Osteocyte (in vitro differentiated cells): ENCODE measurements at regions not wholly inside any gene's neighbourhood (a gene's known extent, or its start where the extent isn't known, plus 50 kb on each side); places are given as distances from the start of the nearest gene placed in this dataset.

ENCODE experiments used
- DNase-seq: peaks from one replicate; pipeline ENCODE4 v3.0.0; 2021; ENCODE audit warnings: mixed read lengths; ENCODE audit not compliant: unreplicated experiment; ENCODE audit errors: extremely low spot score
- H3K27ac Mint-ChIP-seq: one replicate; pipeline ENCODE4 v1.8.0; 2021; ENCODE audit warnings: mild to moderate bottlenecking, mixed read lengths; ENCODE audit not compliant: unreplicated experiment
- H3K27me3 Mint-ChIP-seq: one replicate; pipeline ENCODE4 v1.8.0; 2021; ENCODE audit warnings: mixed read lengths; ENCODE audit not compliant: unreplicated experiment
- H3K36me3 Mint-ChIP-seq: one replicate; pipeline ENCODE4 v1.8.0; 2021; ENCODE audit warnings: mixed read lengths; ENCODE audit not compliant: unreplicated experiment
- H3K4me1 Mint-ChIP-seq: one replicate; pipeline ENCODE4 v1.8.0; 2021; ENCODE audit warnings: mixed read lengths; ENCODE audit not compliant: unreplicated experiment
- H3K4me3 Mint-ChIP-seq: one replicate; pipeline ENCODE4 v1.8.0; 2021; ENCODE audit warnings: mild to moderate bottlenecking, moderate library complexity, mixed read lengths; ENCODE audit not compliant: unreplicated experiment
- H3K9me3 Mint-ChIP-seq: one replicate; pipeline ENCODE4 v1.8.0; 2021; ENCODE audit warnings: mixed read lengths; ENCODE audit not compliant: unreplicated experiment
- CTCF ChIP-seq: fragments of 200-600 bp; sonication (generic); IDR thresholded peaks from 2 replicates; pipeline ENCODE4 v1.5.0; 2021; ENCODE audit warnings: antibody characterized with exemption, mild to moderate bottlenecking, moderate library complexity

GRCh38 chr6:67045076-67045475 is 1338.0 kb upstream of the EYS start:
- H3K36me3 Mint-ChIP-seq, result no peaks in the 10 kb centered on the region
- no peak for TF ChIP-seq CTCF
- DNase-seq, result no peak
- H3K4me3 Mint-ChIP-seq, result no peak overlapping the region
- H3K4me1 Mint-ChIP-seq, result no peaks in the 10 kb centered on the region
- H3K9me3 Mint-ChIP-seq, result no peaks in the 10 kb centered on the region
- H3K27ac Mint-ChIP-seq, result no peak overlapping the region
- peaks cover 18% of the 10 kb centered on the region for H3K27me3 Mint-ChIP-seq

- no peak for TF ChIP-seq CTCF
- H3K36me3 Mint-ChIP-seq, result peaks cover 2% of the 10 kb centered on the region
- H3K4me1 Mint-ChIP-seq, result no peaks in the 10 kb centered on the region
- H3K27me3 Mint-ChIP-seq, result peaks cover 16% of the 10 kb centered on the region
- peaks cover 13% of the 10 kb centered on the region for H3K9me3 Mint-ChIP-seq
- no peak overlapping the region for H3K27ac Mint-ChIP-seq
- no peak for DNase-seq
- no peak overlapping the region for H3K4me3 Mint-ChIP-seq
Observed at GRCh38 chr6:67031451-67031850, 1324.4 kb upstream of the EYS start.

GRCh38 chr6:67030861-67031260 is 1323.8 kb upstream of the EYS start:
- peaks cover under 1% of the 10 kb centered on the region for H3K4me1 Mint-ChIP-seq
- peaks cover 15% of the 10 kb centered on the region for H3K27me3 Mint-ChIP-seq
- DNase-seq, result no peak
- no peak overlapping the region for H3K27ac Mint-ChIP-seq
- no peak overlapping the region for H3K4me3 Mint-ChIP-seq
- TF ChIP-seq CTCF, result no peak
- H3K36me3 Mint-ChIP-seq, result peaks cover 2% of the 10 kb centered on the region
- H3K9me3 Mint-ChIP-seq, result peaks cover 13% of the 10 kb centered on the region

- Mint-ChIP-seq H3K27ac (no peak overlapping the region), H3K36me3 (no peaks in the 10 kb centered on the region), H3K4me1 (no peaks in the 10 kb centered on the region), H3K4me3 (no peak overlapping the region), H3K9me3 (no peaks in the 10 kb centered on the region), H3K27me3 (peaks cover 14% of the 10 kb centered on the region)
- no peak for DNase-seq
- no peak for TF ChIP-seq CTCF
Observed at GRCh38 chr6:67016921-67017460, 1310.0 kb upstream of the EYS start.

- no peaks in the 10 kb centered on the region for H3K36me3 Mint-ChIP-seq
- H3K4me3 Mint-ChIP-seq, result no peak overlapping the region
- no peak for TF ChIP-seq CTCF
- DNase-seq, result no peak
- H3K9me3 Mint-ChIP-seq, result no peaks in the 10 kb centered on the region
- H3K27me3 Mint-ChIP-seq, result peaks cover 30% of the 10 kb centered on the region
- H3K27ac Mint-ChIP-seq, result no peak overlapping the region
- no peaks in the 10 kb centered on the region for H3K4me1 Mint-ChIP-seq
Observed at GRCh38 chr6:67011441-67011840, 1304.4 kb upstream of the EYS start.
